Posterior cingulate gyrus (tissue), 11 donors: ENCODE measurements at regions not wholly inside any gene's neighbourhood (a gene's known extent, or its start where the extent isn't known, plus 50 kb on each side); places are given as distances from the start of the nearest gene placed in this dataset.

ENCODE experiments used
- DNase-seq, 10 donors: peaks; one replicate each; pipeline versions ENCODE4 v3.0.0 to v3.0.0-alpha.2; 2020 to 2021; ENCODE audit warnings: mixed read lengths in 3 of 10
- intact Hi-C: fragments of 100-400 bp; cut with DNase I; formaldehyde crosslinking; loops from one replicate; pipeline ENCODE4 v1.15.1; 2023

DNA sequence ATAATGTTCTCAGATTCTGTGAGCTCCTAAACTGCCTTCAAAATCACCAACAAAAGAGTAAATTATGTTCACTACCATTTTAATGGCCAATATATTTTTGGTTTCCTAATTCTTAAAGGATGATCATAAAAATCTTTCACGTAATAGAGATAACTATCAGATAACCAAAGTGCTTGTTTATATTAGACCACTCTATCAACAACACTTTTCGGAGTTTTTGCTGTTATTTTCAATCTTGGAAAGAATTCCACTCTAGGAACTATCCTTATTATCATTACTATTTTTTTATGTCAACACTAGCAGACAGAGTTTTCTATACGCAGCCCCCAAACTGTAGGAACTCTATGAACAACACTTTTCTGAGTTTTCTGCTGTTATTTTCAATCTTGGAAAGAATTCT, 782.5 kb upstream of the ZEB2 start:
- intact Hi-C loops: no loop called here
- no peak for DNase-seq

GRCh38 chr2:145299368-145299767, 779.4 kb upstream of the ZEB2 start:
- intact Hi-C loops: no loop called here
- DNase-seq: no peak

- intact Hi-C loops: no loop called here
- DNase-seq: no peak
These were observed 772.2 kb upstream of the ZEB2 start for GRCh38 chr2:145292166-145292565.

GRCh38 chr2:145290986-145291385, 771.1 kb upstream of the ZEB2 start:
- intact Hi-C loops: no loop called here
- no peak for DNase-seq

DNA sequence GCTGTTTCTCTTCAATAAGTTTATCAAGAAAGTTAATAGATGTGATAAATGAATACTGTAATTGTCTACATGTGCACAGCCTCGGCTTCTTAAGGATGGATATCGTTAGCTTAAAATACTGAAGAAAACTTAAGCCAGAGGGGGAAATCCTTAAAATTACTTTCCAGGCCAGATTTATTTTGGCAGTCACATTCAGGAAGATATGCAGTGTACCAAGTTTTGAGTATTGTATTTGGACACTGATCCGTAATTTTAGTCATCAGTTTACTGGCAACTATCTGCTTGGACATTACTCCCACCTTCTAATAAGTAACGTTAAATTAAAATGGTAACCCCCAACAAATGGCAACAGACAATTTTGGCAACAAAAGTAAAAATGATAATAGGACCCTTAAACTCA, 770.0 kb upstream of the ZEB2 start:
- intact Hi-C loops: no loop called here
- no peak for DNase-seq

GRCh38 chr2:145288650-145289496, 769.0 kb upstream of the ZEB2 start:
- intact Hi-C loops: no loop called here
- no peak for DNase-seq

DNA sequence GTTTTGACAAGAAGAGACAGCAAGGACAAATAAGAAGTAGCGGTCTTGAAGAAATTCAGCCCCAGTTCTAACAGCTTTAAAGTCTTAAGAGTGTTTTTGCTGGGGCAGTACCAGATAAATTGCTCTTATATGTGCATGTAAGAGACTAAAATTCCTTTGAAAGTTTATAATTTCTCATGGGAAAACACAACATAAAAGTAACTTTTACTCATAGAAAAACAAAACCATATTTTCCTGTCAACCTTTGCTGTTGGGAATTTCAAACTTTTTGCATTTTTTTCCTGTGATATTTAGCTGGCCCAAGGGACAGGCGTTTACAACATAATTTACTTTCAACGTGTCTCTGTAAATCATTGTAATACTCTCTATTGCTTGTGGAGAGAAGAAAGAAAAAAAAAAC, 767.8 kb upstream of the ZEB2 start:
- intact Hi-C loops: no loop called here
- no peak for DNase-seq

DNA sequence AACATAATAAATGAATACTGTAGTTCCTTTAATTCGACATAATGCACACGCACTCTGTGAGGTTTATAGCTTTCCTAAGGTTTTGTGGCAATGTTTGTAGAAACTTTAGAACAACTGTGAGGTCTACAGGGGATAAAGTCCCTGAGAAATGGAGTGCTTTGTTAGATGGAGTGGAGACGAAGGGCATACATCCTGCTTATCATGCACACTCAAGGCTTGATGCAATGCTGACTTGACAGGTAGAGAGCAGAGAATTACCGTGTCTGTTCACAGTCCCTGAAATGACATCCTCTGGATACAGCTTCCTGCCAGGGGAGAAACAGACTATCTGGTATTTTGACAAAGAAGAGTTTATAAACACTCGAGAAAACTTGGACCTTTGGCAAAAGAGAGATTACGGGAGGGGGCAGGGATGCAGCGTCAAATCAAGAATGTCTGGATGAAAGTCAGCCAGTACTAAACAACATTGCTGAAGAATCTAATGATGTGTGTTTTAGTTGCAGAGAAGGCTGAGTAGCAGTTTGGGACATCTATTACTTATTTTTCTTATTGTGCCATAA, 766.9 kb upstream of the ZEB2 start:
- intact Hi-C loops: no loop called here
- no peak for DNase-seq

GRCh38 chr2:145284551-145284950, 764.6 kb upstream of the ZEB2 start:
- intact Hi-C loops: no loop called here
- peak in 1 of 10 donors; percentile 46 for DNase-seq

GRCh38 chr2:145283131-145283530, 763.2 kb upstream of the ZEB2 start:
- intact Hi-C loops: no loop called here
- no peak for DNase-seq

GRCh38 chr2:145277922-145278321, 758.0 kb upstream of the ZEB2 start:
- intact Hi-C loops: no loop called here
- no peak for DNase-seq

DNA sequence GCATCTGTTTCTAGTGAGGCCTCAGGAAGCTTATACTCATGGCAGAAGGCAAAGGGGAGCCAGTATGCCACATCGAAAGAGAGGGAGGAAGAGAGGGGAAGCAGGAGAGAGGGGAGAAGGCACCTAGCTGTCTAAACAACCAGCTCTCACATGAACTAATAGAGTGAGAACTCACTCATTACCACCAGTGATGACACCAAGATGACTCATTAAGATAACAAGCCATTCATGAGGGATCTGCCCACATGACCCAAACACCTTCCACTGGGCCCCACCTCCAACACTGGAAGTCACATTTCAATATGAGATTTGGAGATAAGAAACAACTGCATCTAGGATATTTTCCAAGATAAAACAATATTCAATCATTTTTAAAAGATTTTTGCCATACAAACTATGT, 753.9 kb upstream of the ZEB2 start:
- no peak for DNase-seq
- intact Hi-C loops: no loop called here

- intact Hi-C loops: no loop called here
- no peak for DNase-seq
These were observed 749.0 kb upstream of the ZEB2 start for GRCh38 chr2:145268931-145269330.

- intact Hi-C loops: no loop called here
- no peak for DNase-seq
These were observed 747.5 kb upstream of the ZEB2 start for GRCh38 chr2:145267451-145267850.

DNA sequence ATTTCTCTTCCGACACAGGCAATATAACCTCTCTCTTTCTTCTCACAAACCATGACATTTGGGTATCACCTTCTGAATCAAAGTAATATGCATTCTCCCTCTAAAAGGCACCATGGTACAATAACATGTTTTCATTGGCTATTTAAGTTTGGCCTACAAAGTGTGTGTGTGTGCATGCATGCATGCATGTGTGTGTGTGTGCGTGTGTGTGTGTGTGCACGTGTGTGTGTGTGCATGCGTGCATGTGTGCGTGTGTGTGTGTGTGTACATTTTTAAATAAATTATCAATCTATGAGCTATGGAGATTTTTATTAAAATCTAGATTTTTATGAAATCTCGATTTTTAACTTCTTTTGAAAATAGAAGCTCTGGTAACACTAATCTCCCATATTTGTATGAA, 745.3 kb upstream of the ZEB2 start:
- DNase-seq: no peak
- intact Hi-C loops: no loop called here

GRCh38 chr2:145260674-145261073, 740.8 kb upstream of the ZEB2 start:
- DNase-seq: no peak
- intact Hi-C loops: no loop called here

GRCh38 chr2:145260081-145260480, 740.2 kb upstream of the ZEB2 start:
- intact Hi-C loops: no loop called here
- no peak for DNase-seq

DNA sequence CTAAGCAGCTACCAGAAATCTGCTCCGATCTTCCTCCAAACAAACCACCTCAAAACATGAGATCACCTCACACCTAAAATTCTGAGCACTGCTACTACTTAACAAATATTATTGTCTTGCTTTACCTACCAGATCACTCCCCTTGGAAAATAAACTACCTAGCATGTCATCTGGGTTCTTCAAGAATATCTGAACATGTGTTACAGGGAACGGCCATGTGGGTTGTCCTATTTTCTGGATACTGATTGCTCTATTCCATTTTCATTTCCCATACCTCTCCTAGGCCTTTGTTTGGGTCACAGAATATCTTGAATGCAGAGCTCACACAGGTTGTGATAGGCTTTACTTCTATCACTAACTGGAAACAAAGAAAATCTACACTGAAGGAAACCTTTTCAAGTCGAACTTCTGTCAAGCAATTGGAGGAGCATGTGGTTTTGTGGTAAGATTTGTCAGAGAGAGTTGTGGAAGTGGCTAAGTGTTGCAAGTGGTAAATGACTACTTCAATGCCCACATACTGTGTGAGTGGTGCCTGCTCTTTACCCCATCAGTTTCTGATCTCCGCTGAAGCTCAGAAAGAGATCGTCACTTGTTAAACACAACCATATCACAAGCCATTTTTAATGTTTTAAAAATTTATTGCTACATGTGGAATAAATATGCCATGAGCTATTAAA, 739.1 kb upstream of the ZEB2 start:
- no peak for DNase-seq
- intact Hi-C loops: no loop called here

GRCh38 chr2:145257931-145258330, 738.0 kb upstream of the ZEB2 start:
- intact Hi-C loops: no loop called here

DNA sequence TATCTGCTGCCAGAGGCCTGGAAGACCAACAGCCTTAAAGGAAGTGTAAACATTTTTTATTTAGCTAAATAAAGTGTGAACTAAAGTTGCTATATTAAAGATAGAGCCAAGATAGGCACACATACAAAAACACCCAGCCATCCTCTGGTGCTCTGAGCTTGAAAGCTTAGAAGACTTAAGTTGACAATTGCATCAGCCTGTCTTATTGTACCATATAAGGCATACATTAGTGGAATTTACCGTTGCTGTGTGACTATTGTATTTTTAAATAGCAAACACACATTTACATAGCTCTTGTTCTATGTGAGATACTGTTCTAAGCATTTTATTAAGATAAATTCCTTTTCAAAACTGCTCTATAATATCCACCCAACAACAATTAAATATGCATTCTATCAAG, 736.6 kb upstream of the ZEB2 start:
- intact Hi-C loops: no loop called here

More at GRCh38 chr2:145257931-145258330, 738.0 kb upstream of the ZEB2 start:
- DNase-seq: no peak

DNA sequence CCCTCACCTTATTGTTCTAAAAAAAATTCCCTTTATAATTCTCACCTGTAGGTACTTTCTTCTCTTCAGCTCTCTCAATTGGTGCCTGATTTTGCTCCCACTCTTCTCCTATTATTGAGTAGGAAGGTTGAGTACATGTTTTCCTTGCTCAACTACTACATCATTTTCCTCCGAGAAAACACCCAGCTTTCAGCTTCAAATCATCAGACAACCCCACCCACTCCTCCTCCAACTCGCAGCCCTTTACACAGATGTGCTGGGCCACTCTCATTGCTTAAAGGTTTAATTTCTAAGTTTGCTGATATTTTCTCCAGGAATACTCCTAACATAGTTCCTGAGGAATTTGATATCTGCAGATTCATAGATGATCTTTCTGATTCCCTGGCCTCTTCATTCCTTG, 734.4 kb upstream of the ZEB2 start:
- DNase-seq: no peak
- intact Hi-C loops: no loop called here

More for the DNA sequence above, 736.6 kb upstream of the ZEB2 start:
- no peak for DNase-seq

- intact Hi-C loops: no loop called here
These were observed 733.6 kb upstream of the ZEB2 start for GRCh38 chr2:145253492-145253891.

More at GRCh38 chr2:145253492-145253891, 733.6 kb upstream of the ZEB2 start:
- DNase-seq: no peak
